ENCODE measurements at regions not wholly inside any gene's neighbourhood (a gene's known extent, or its start where the extent isn't known, plus 50 kb on each side); places are given as distances from the start of the nearest gene placed in this dataset.

GRCh38 chr21:23534850-23535249 is 2072.4 kb downstream of the MRPL39 start:
- TF ChIP-seq RAD21 (IDR thresholded peaks at IDR 0.05; ENCODE audit: low read depth): no peak
- no peak for TF ChIP-seq TAF1 (IDR thresholded peaks at IDR 0.05; ENCODE audit: low read depth)
- no peak for TF ChIP-seq ZBTB7A (IDR thresholded peaks at IDR 0.05; ENCODE audit: low read depth)

- TF ChIP-seq NFIC (IDR thresholded peaks at IDR 0.05): no peak
- no peak for TF ChIP-seq ZBTB7A (IDR thresholded peaks at IDR 0.05; ENCODE audit: low read depth)
Observed at GRCh38 chr21:23531444-23531843, 2075.8 kb downstream of the MRPL39 start.

GRCh38 chr21:23524685-23525084 is 2082.6 kb downstream of the MRPL39 start:
- no peak for TF ChIP-seq NFIC (IDR thresholded peaks at IDR 0.05)
- no peak for TF ChIP-seq CREB1 (IDR thresholded peaks at IDR 0.05; ENCODE audit: low read depth)

GRCh38 chr21:23522751-23523150 is 2084.5 kb downstream of the MRPL39 start:
- TF ChIP-seq REST (IDR thresholded peaks at IDR 0.05; ENCODE audit: low read depth) (peak; percentile 79), USF1 (IDR thresholded peaks at IDR 0.05) (no peak)

- TF ChIP-seq TAF1 (IDR thresholded peaks at IDR 0.05; ENCODE audit: low read depth): no peak
- no peak for TF ChIP-seq CREB1 (IDR thresholded peaks at IDR 0.05; ENCODE audit: low read depth)
- no peak for TF ChIP-seq NFIC (IDR thresholded peaks at IDR 0.05)
- TF ChIP-seq EP300 (IDR thresholded peaks at IDR 0.05; ENCODE audit: borderline replicate concordance): no peak
- no peak for TF ChIP-seq CEBPB (IDR thresholded peaks at IDR 0.05)
- TF ChIP-seq USF1 (IDR thresholded peaks at IDR 0.05): no peak
- TF ChIP-seq FOXM1 (IDR thresholded peaks at IDR 0.05; ENCODE audit: borderline replicate concordance, low read depth): no peak
- TF ChIP-seq MAX (IDR thresholded peaks at IDR 0.05): no peak
- no peak for TF ChIP-seq REST (IDR thresholded peaks at IDR 0.05; ENCODE audit: low read depth)
- TF ChIP-seq TEAD4 (IDR thresholded peaks at IDR 0.05): no peak
Observed at GRCh38 chr21:23507501-23507900, 2099.8 kb downstream of the MRPL39 start.

GRCh38 chr21:23496729-23497128 is 2110.6 kb downstream of the MRPL39 start:
- no peak for TF ChIP-seq YY1 (IDR thresholded peaks at IDR 0.05; ENCODE audit: low read depth)
- TF ChIP-seq EGR1 (IDR thresholded peaks at IDR 0.05): no peak
- no peak for TF ChIP-seq TEAD4 (IDR thresholded peaks at IDR 0.05)
- no peak for TF ChIP-seq NFIC (IDR thresholded peaks at IDR 0.05)
- no peak for TF ChIP-seq TCF12 (IDR thresholded peaks at IDR 0.05; ENCODE audit: low read depth)
- TF ChIP-seq CEBPB (IDR thresholded peaks at IDR 0.05): no peak
- TF ChIP-seq ZBTB7A (IDR thresholded peaks at IDR 0.05; ENCODE audit: low read depth): no peak
- no peak for TF ChIP-seq REST (IDR thresholded peaks at IDR 0.05; ENCODE audit: low read depth)
- no peak for TF ChIP-seq FOXM1 (IDR thresholded peaks at IDR 0.05; ENCODE audit: borderline replicate concordance, low read depth)
- no peak for TF ChIP-seq TAF1 (IDR thresholded peaks at IDR 0.05; ENCODE audit: low read depth)
- no peak for TF ChIP-seq MAX (IDR thresholded peaks at IDR 0.05)
- no peak for TF ChIP-seq USF1 (IDR thresholded peaks at IDR 0.05)
- TF ChIP-seq EP300 (IDR thresholded peaks at IDR 0.05; ENCODE audit: borderline replicate concordance): no peak
- no peak for TF ChIP-seq CREB1 (IDR thresholded peaks at IDR 0.05; ENCODE audit: low read depth)
- no peak for TF ChIP-seq RAD21 (IDR thresholded peaks at IDR 0.05; ENCODE audit: low read depth)
